RPMI8226 (cell line): ENCODE measurements at regions not wholly inside any gene's neighbourhood (a gene's known extent, or its start where the extent isn't known, plus 50 kb on each side); places are given as distances from the start of the nearest gene placed in this dataset.
"Not testable (repeated sequence)": the region's sequence is repeated elsewhere in the genome, so short reads cannot be mapped to it uniquely, and the experiment has no call there.

Source experiments
- DNase-seq: peaks from one replicate; pipeline ENCODE4 v3.0.0-alpha.2; 2015

- peak; percentile 74 for DNase-seq
These were observed 93.0 kb downstream of the CRLF3 start for GRCh38 chr17:30731210-30732132.

- DNase-seq, result not testable (repeated sequence)
These were observed 93.7 kb downstream of the CRLF3 start for GRCh38 chr17:30730837-30731209.

GRCh38 chr17:30730171-30730836 is 94.2 kb downstream of the CRLF3 start:
- not testable (repeated sequence) for DNase-seq

- not testable (repeated sequence) for DNase-seq
These were observed 94.9 kb downstream of the CRLF3 start for GRCh38 chr17:30729471-30730170.

GRCh38 chr17:30727517-30727916 is 97.0 kb downstream of the CRLF3 start:
- DNase-seq, result not testable (repeated sequence)

- DNase-seq, result not testable (repeated sequence)
These were observed 97.8 kb downstream of the CRLF3 start for GRCh38 chr17:30726734-30727133.

- DNase-seq, result not testable (repeated sequence)
These were observed 98.2 kb downstream of the CRLF3 start for GRCh38 chr17:30726310-30726709.

- DNase-seq, result not testable (repeated sequence)
These were observed 100.3 kb downstream of the CRLF3 start for GRCh38 chr17:30724034-30724650.

GRCh38 chr17:30722114-30722780 is 102.2 kb downstream of the CRLF3 start:
- DNase-seq, result not testable (repeated sequence)

- not testable (repeated sequence) for DNase-seq
These were observed 103.5 kb downstream of the CRLF3 start for GRCh38 chr17:30720971-30721370.

GRCh38 chr17:30720013-30720471 is 104.5 kb downstream of the CRLF3 start:
- DNase-seq, result no peak

- DNase-seq, result peak; percentile 74
These were observed 105.1 kb downstream of the CRLF3 start for GRCh38 chr17:30719131-30719973.

GRCh38 chr17:30718691-30719090 is 105.8 kb downstream of the CRLF3 start:
- not testable (repeated sequence) for DNase-seq

- not testable (repeated sequence) for DNase-seq
These were observed 106.4 kb downstream of the CRLF3 start for GRCh38 chr17:30718099-30718447.

- no peak for DNase-seq
These were observed 107.0 kb downstream of the CRLF3 start for GRCh38 chr17:30717291-30718098.

- DNase-seq, result no peak
These were observed 107.8 kb downstream of the CRLF3 start for GRCh38 chr17:30716461-30717290.

- peak; percentile 54 for DNase-seq
These were observed 109.5 kb downstream of the CRLF3 start for GRCh38 chr17:30714825-30715622.

GRCh38 chr17:30713805-30714204 is 110.7 kb downstream of the CRLF3 start:
- DNase-seq, result not testable (repeated sequence)
